ENCODE measurements at regions not wholly inside any gene's neighbourhood (a gene's known extent, or its start where the extent isn't known, plus 50 kb on each side); places are given as distances from the start of the nearest gene placed in this dataset.

DNA sequence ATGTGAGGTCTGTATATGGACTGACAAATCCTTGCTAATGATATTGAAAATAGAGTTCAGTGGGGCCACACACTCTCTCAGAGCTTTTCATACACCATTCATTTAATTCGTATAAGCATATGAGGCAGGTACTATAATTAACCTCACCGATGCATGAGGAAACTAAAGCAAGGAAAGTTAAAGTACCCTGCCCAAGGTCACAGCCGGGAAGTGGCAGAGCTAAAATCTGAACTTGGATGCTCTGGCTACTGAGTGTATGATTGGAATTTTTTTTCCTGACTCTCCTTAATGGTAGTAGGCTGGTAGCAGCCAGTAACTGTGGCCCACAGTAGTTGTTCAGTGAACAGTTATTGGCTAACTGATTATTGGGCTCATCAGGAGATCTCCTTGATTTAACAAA, 135.3 kb downstream of the NUDT12 start:
- DNase-seq (no peak), ATAC-seq (no peak)
- 72% methylated on average over 3 of the region's 3 CpGs for WGBS
- Histone ChIP-seq H3K4me3 (ENCODE audit: low read length) (no peak overlapping the region), H3K9me3 (ENCODE audit: control insufficient read depth, low read length) (no peaks in the 10 kb centered on the region), H3K27ac (ENCODE audit: low read length) (no peak overlapping the region), H3K27me3 (ENCODE audit: control insufficient read depth, insufficient read depth) (no peaks in the 10 kb centered on the region), H3K4me1 (ENCODE audit: control insufficient read depth, insufficient read depth, low read length) (no peaks in the 10 kb centered on the region)
- intact Hi-C loops (cut with DNase I), result no loop called here

DNA sequence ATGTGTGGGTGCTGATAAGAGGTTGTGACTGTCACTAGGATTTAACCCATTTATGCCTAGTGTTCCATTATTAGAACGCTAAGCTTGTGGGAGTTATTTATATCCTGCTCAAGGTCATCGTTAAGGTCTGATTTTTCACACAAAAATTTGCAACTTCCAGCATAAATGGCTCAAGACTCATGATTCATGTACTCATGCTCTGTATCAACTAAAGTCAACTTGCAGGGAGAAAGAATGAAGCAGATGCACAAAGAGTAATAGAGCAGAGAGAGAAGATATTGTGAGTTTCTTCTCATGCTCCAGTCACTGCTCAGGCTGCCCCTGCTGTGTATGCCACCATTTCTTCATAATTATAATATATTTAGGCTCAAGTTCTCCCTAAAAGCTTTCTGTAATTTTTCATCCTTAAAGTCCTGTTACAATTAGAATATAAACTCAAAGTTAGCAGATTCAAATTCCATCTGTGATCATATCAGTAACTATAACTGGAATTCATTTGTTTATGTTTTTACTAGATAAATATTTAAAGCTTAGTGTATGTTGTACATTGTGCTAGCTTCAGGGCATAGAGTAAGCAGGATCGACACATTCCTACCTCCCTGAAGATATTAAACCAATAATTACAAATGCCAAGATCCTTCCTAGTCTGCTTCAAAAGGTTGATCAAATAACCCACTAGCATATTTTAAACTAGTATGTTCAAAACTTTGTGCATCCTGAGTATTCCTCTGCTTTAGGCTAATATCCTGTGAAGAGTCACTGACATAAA, 136.7 kb downstream of the NUDT12 start:
- WGBS, result 76% methylated on average over 3 of the region's 3 CpGs
- no peaks in the 10 kb centered on the region for H3K4me1 ChIP-seq (ENCODE audit: control insufficient read depth, insufficient read depth, low read length)
- no peak overlapping the region for H3K4me3 ChIP-seq (ENCODE audit: low read length)
- no peak overlapping the region for H3K27ac ChIP-seq (ENCODE audit: low read length)
- no peaks in the 10 kb centered on the region for H3K27me3 ChIP-seq (ENCODE audit: control insufficient read depth, insufficient read depth)
- DNase-seq (no peak), ATAC-seq (no peak)
- no peaks in the 10 kb centered on the region for H3K9me3 ChIP-seq (ENCODE audit: control insufficient read depth, low read length)
- intact Hi-C loops (cut with DNase I), result no loop called here

GRCh38 chr5:103424453-103425205, 138.0 kb downstream of the NUDT12 start:
- no peak for ATAC-seq
- WGBS, result 75% methylated on average over 5 of the region's 5 CpGs
- intact Hi-C loops (cut with DNase I), result no loop called here

GRCh38 chr5:103424026-103424425, 138.6 kb downstream of the NUDT12 start:
- 33% methylated on average over 2 of the region's 2 CpGs for WGBS
- no peak for ATAC-seq
- intact Hi-C loops (cut with DNase I), result no loop called here
- no peak overlapping the region for H3K4me3 ChIP-seq (ENCODE audit: low read length)
- no peak overlapping the region for H3K27ac ChIP-seq (ENCODE audit: low read length)
- H3K27me3 ChIP-seq (ENCODE audit: control insufficient read depth, insufficient read depth), result no peaks in the 10 kb centered on the region
- no peak for DNase-seq
- no peaks in the 10 kb centered on the region for H3K9me3 ChIP-seq (ENCODE audit: control insufficient read depth, low read length)
- H3K4me1 ChIP-seq (ENCODE audit: control insufficient read depth, insufficient read depth, low read length), result no peaks in the 10 kb centered on the region

More at GRCh38 chr5:103424453-103425205, 138.0 kb downstream of the NUDT12 start:
- Histone ChIP-seq H3K9me3 (ENCODE audit: control insufficient read depth, low read length) (no peaks in the 10 kb centered on the region), H3K27me3 (ENCODE audit: control insufficient read depth, insufficient read depth) (no peaks in the 10 kb centered on the region), H3K4me3 (ENCODE audit: low read length) (no peak overlapping the region), H3K4me1 (ENCODE audit: control insufficient read depth, insufficient read depth, low read length) (no peaks in the 10 kb centered on the region), H3K27ac (ENCODE audit: low read length) (no peak overlapping the region)
- DNase-seq, result no peak

DNA sequence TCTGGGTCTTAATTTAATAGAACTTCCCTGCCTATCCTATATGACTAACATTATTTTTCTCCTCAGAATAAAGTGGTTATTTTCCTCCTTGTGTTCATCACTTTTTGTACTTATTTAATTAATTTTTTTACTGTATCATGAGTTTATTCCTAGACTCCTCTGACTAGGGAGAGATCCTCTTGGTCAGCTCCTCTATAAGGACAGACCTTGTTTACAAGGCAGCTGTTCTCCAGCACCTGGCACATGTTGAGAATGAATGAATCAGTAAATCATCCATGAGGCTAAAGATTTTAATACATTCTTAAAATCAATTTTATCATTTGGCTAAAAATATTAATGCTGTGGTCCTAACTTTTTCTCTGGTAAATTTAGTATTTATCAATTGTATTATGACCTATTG, 139.8 kb downstream of the NUDT12 start:
- intact Hi-C loops (cut with DNase I), result no loop called here
- Histone ChIP-seq H3K27me3 (ENCODE audit: control insufficient read depth, insufficient read depth) (no peaks in the 10 kb centered on the region), H3K4me3 (ENCODE audit: low read length) (no peak overlapping the region), H3K9me3 (ENCODE audit: control insufficient read depth, low read length) (no peaks in the 10 kb centered on the region), H3K27ac (ENCODE audit: low read length) (no peak overlapping the region), H3K4me1 (ENCODE audit: control insufficient read depth, insufficient read depth, low read length) (no peaks in the 10 kb centered on the region)
- DNase-seq, result no peak
- no peak for ATAC-seq

- ATAC-seq (no peak), DNase-seq (no peak)
- intact Hi-C loops (cut with DNase I), result no loop called here
- WGBS, result 82% methylated on average over 2 of the region's 2 CpGs
- Histone ChIP-seq H3K27me3 (ENCODE audit: control insufficient read depth, insufficient read depth) (no peaks in the 10 kb centered on the region), H3K4me3 (ENCODE audit: low read length) (no peak overlapping the region), H3K9me3 (ENCODE audit: control insufficient read depth, low read length) (no peaks in the 10 kb centered on the region), H3K4me1 (ENCODE audit: control insufficient read depth, insufficient read depth, low read length) (no peaks in the 10 kb centered on the region), H3K27ac (ENCODE audit: low read length) (no peak overlapping the region)
These were observed 148.0 kb downstream of the NUDT12 start for GRCh38 chr5:103414604-103415003.

GRCh38 chr5:103411711-103412110, 150.9 kb downstream of the NUDT12 start:
- H3K4me3 ChIP-seq (ENCODE audit: low read length), result no peak overlapping the region
- no peaks in the 10 kb centered on the region for H3K9me3 ChIP-seq (ENCODE audit: control insufficient read depth, low read length)
- intact Hi-C loops (cut with DNase I), result no loop called here
- H3K27me3 ChIP-seq (ENCODE audit: control insufficient read depth, insufficient read depth), result no peaks in the 10 kb centered on the region
- 69% methylated on average over 1 of the region's 1 CpG for WGBS
- no peak overlapping the region for H3K27ac ChIP-seq (ENCODE audit: low read length)
- ATAC-seq (no peak), DNase-seq (no peak)
- no peaks in the 10 kb centered on the region for H3K4me1 ChIP-seq (ENCODE audit: control insufficient read depth, insufficient read depth, low read length)

GRCh38 chr5:103410172-103410571, 151.6 kb downstream of the MACIR start:
- WGBS, result 69% methylated on average over 2 of the region's 2 CpGs
- H3K27me3 ChIP-seq (ENCODE audit: control insufficient read depth, insufficient read depth), result no peaks in the 10 kb centered on the region
- no peaks in the 10 kb centered on the region for H3K4me1 ChIP-seq (ENCODE audit: control insufficient read depth, insufficient read depth, low read length)
- no peaks in the 10 kb centered on the region for H3K9me3 ChIP-seq (ENCODE audit: control insufficient read depth, low read length)
- DNase-seq (no peak), ATAC-seq (no peak)
- intact Hi-C loops (cut with DNase I), result no loop called here
- no peak overlapping the region for H3K27ac ChIP-seq (ENCODE audit: low read length)
- no peak overlapping the region for H3K4me3 ChIP-seq (ENCODE audit: low read length)

GRCh38 chr5:103409013-103409670, 150.6 kb downstream of the MACIR start:
- Histone ChIP-seq H3K27ac (ENCODE audit: low read length) (no peak overlapping the region), H3K4me1 (ENCODE audit: control insufficient read depth, insufficient read depth, low read length) (no peaks in the 10 kb centered on the region), H3K9me3 (ENCODE audit: control insufficient read depth, low read length) (no peaks in the 10 kb centered on the region), H3K4me3 (ENCODE audit: low read length) (no peak overlapping the region), H3K27me3 (ENCODE audit: control insufficient read depth, insufficient read depth) (no peaks in the 10 kb centered on the region)
- intact Hi-C loops (cut with DNase I), result no loop called here
- no peak for ATAC-seq
- DNase-seq, result no peak

GRCh38 chr5:103408408-103408807, 149.8 kb downstream of the MACIR start:
- intact Hi-C loops (cut with DNase I), result no loop called here
- no peak for ATAC-seq
- Histone ChIP-seq H3K4me3 (ENCODE audit: low read length) (no peak overlapping the region), H3K4me1 (ENCODE audit: control insufficient read depth, insufficient read depth, low read length) (no peaks in the 10 kb centered on the region), H3K9me3 (ENCODE audit: control insufficient read depth, low read length) (no peaks in the 10 kb centered on the region), H3K27me3 (ENCODE audit: control insufficient read depth, insufficient read depth) (no peaks in the 10 kb centered on the region), H3K27ac (ENCODE audit: low read length) (no peak overlapping the region)
- 62% methylated on average over 2 of the region's 2 CpGs for WGBS
- no peak for DNase-seq

DNA sequence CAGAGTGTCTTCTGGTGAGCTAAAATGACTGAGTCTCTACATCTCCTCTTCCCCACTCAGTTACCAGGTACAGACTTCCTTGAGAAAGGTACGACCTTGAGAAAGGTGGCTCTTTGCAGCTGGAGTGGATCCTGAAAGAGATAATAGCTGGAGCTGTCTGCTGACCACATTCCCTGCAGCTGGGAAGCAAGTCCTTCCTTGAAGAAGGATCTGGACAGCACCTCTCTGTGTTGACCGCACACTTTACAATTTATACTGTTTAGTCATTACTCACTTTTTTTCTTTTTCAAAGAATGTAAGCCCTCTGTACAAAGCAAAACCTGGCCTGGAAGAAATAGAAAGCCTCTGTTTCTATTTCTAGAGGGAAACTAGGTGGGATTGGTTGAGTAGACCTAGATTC, 148.8 kb downstream of the MACIR start:
- 84% methylated on average over 2 of the region's 2 CpGs for WGBS
- Histone ChIP-seq H3K4me1 (ENCODE audit: control insufficient read depth, insufficient read depth, low read length) (no peaks in the 10 kb centered on the region), H3K27me3 (ENCODE audit: control insufficient read depth, insufficient read depth) (no peaks in the 10 kb centered on the region), H3K27ac (ENCODE audit: low read length) (no peak overlapping the region), H3K4me3 (ENCODE audit: low read length) (no peak overlapping the region), H3K9me3 (ENCODE audit: control insufficient read depth, low read length) (no peaks in the 10 kb centered on the region)
- no peak for DNase-seq
- intact Hi-C loops (cut with DNase I), result no loop called here
- ATAC-seq, result no peak

All from right cardiac atrium (tissue), 5 donors.